OCI-LY7 (cell line): ENCODE measurements at regions not wholly inside any gene's neighbourhood (a gene's known extent, or its start where the extent isn't known, plus 50 kb on each side); places are given as distances from the start of the nearest gene placed in this dataset.

Source experiments
- BruUV-seq: library from RNA; stranded (reverse); fragments of 400-500 nt; replicated peaks from 2 replicates; lab custom pipeline; 2021; lab: Mats Ljungman, UMichigan
- CTCF ChIA-PET: fragments of 300-600 bp; sonication (Branson Sonifier 250); formaldehyde crosslinking; loops from one replicate; lab custom pipeline; 2022; ENCODE audit warnings: antibody characterized with exemption; ENCODE audit not compliant: unreplicated experiment; lab: Charles Lee
- POLR2A ChIA-PET: fragments of 300-600 bp; sonication (Branson Sonifier 250); formaldehyde crosslinking; loops from one replicate; lab custom pipeline; 2022; ENCODE audit warnings: antibody characterized with exemption; lab: Charles Lee
- DNase-seq: peaks from one replicate; pipeline ENCODE4 v3.0.0-alpha.2; 2015; ENCODE audit warnings: low spot score
- H2AFZ ChIP-seq: fragments of 200-600 bp; sonication (generic), shearing (Covaris generic); 2 replicates; pipeline ENCODE4 v1.6.1; 2014; ENCODE audit warnings: mild to moderate bottlenecking, antibody characterized with exemption, low read length, moderate library complexity
- H3K27ac ChIP-seq: fragments of 200-600 bp; sonication (generic); 2 replicates; pipeline ENCODE4 v1.5.1; 2014; ENCODE audit warnings: mixed run types, low read depth, mild to moderate bottlenecking, moderate library complexity, low read length, inconsistent platforms; ENCODE audit not compliant: poor library complexity, severe bottlenecking
- H3K36me3 ChIP-seq: fragments of 200-600 bp; sonication (generic); 2 replicates; pipeline ENCODE4 v1.6.1; 2014; ENCODE audit warnings: mild to moderate bottlenecking, antibody characterized with exemption, low read length, moderate library complexity, mixed read lengths; ENCODE audit not compliant: insufficient read depth
- H3K4me1 ChIP-seq: fragments of 200-600 bp; sonication (generic); 2 replicates; pipeline ENCODE4 v1.5.1; 2014; ENCODE audit warnings: mild to moderate bottlenecking, low read length; ENCODE audit not compliant: insufficient read depth, poor library complexity, severe bottlenecking
- H3K4me2 ChIP-seq: fragments of 200-600 bp; sonication (generic); 2 replicates; pipeline ENCODE4 v1.6.1; 2014; ENCODE audit warnings: mild to moderate bottlenecking, low read length
- H3K4me3 ChIP-seq: fragments of 200-600 bp; sonication (generic); 2 replicates; pipeline ENCODE4 v1.5.1; 2014; ENCODE audit warnings: mild to moderate bottlenecking, low read depth, low read length; ENCODE audit not compliant: poor library complexity, severe bottlenecking
- H3K79me2 ChIP-seq: fragments of 200-600 bp; sonication (generic); 2 replicates; pipeline ENCODE4 v1.6.1; 2016; ENCODE audit warnings: low read depth, mild to moderate bottlenecking, low read length, moderate library complexity, mixed read lengths; ENCODE audit not compliant: insufficient read depth
- H3K9me2 ChIP-seq: fragments of 200-600 bp; sonication (generic); 2 replicates; pipeline ENCODE4 v1.6.1; 2016; ENCODE audit warnings: mild to moderate bottlenecking, low read length, mixed read lengths; ENCODE audit not compliant: insufficient read depth
- H3K9me3 ChIP-seq: fragments of 200-600 bp; sonication (generic); 2 replicates; pipeline ENCODE4 v1.6.1; 2014; ENCODE audit warnings: mild to moderate bottlenecking, mixed run types, low read length, mixed read lengths
- H4K20me1 ChIP-seq: fragments of 200-600 bp; sonication (generic); 2 replicates; pipeline ENCODE4 v1.6.1; 2014; ENCODE audit warnings: mild to moderate bottlenecking, antibody characterized with exemption, low read length, moderate library complexity, mixed read lengths; ENCODE audit not compliant: insufficient read depth
- CTCF ChIP-seq: fragments of 200-600 bp; sonication (generic); conservative IDR thresholded peaks from 2 replicates; pipeline ENCODE4 v1.5.1; 2014; ENCODE audit warnings: mild to moderate bottlenecking, antibody characterized with exemption, low read length, moderate library complexity, mixed read lengths
- EZH2phosphoT487 ChIP-seq: fragments of 200-600 bp; sonication (generic); IDR thresholded peaks from 2 replicates; pipeline ENCODE4 v1.6.1; 2018; ENCODE audit warnings: low read depth, borderline replicate concordance, mild to moderate bottlenecking, mixed run types, antibody characterized with exemption, low read length, moderate library complexity, mixed read lengths
- intact Hi-C: fragments of 100-400 bp; cut with micrococcal nuclease; formaldehyde crosslinking; loops from one replicate; pipeline ENCODE4 v1.10.0; 2022; ENCODE audit not compliant: unreplicated experiment

GRCh38 chr1:232328486-232329102 lies 301.3 kb downstream of the SIPA1L2 start:
- CTCF ChIA-PET, result no interaction called here
- BruUV-seq, result no TSS peak
- no peaks in the 10 kb centered on the region for H3K4me1 ChIP-seq

DNA sequence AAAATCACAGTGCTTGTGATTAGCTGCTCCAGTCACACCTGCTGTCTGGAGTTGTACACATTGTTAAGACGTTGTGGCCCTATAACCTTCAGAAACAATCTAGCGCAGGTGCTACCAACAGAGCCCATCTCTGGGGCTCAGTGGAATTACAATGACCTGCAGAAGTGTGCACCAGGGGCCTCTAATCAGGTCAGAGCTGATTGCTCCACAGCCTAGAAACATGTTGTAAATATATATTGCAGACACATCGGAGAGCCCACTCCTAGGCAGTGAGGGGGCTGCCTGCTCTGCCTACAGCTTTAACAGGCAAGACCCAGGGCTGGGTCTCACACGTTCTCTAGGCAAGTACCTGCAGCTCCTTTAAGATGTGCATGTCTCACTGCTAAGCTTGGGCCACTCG lies 302.0 kb downstream of the SIPA1L2 start:
- ChIA-PET POLR2A (no interaction called here), CTCF (no interaction called here)
- H2AFZ ChIP-seq, result no peak overlapping the region
- H3K4me3 ChIP-seq, result no peak overlapping the region
- H3K79me2 ChIP-seq, result no peaks in the 10 kb centered on the region
- no peaks in the 10 kb centered on the region for H4K20me1 ChIP-seq
- H3K4me1 ChIP-seq, result no peaks in the 10 kb centered on the region
- no peaks in the 10 kb centered on the region for H3K9me3 ChIP-seq
- no peak overlapping the region for H3K27ac ChIP-seq
- intact Hi-C loops, result no loop called here
- no peak for DNase-seq
- no peak overlapping the region for H3K4me2 ChIP-seq
- no TSS peak for BruUV-seq
- TF ChIP-seq EZH2phosphoT487 (no peak), CTCF (no peak)
- H3K9me2 ChIP-seq, result no peaks in the 10 kb centered on the region; the same call in 1 of the 2 replicates
- H3K36me3 ChIP-seq, result no peaks in the 10 kb centered on the region

More at GRCh38 chr1:232328486-232329102, 301.3 kb downstream of the SIPA1L2 start:
- H2AFZ ChIP-seq, result no peak overlapping the region
- no peaks in the 10 kb centered on the region for H3K9me3 ChIP-seq
- H3K36me3 ChIP-seq, result no peaks in the 10 kb centered on the region
- no peaks in the 10 kb centered on the region for H3K79me2 ChIP-seq
- TF ChIP-seq EZH2phosphoT487 (no peak), CTCF (no peak)
- no peaks in the 10 kb centered on the region for H4K20me1 ChIP-seq
- POLR2A ChIA-PET, result no interaction called here
- no peaks in the 10 kb centered on the region; the same call in 1 of the 2 replicates for H3K9me2 ChIP-seq
- intact Hi-C loops, result no loop called here
- no peak overlapping the region for H3K4me2 ChIP-seq
- DNase-seq, result no peak
- H3K4me3 ChIP-seq, result no peak overlapping the region
- H3K27ac ChIP-seq, result no peak overlapping the region

DNA sequence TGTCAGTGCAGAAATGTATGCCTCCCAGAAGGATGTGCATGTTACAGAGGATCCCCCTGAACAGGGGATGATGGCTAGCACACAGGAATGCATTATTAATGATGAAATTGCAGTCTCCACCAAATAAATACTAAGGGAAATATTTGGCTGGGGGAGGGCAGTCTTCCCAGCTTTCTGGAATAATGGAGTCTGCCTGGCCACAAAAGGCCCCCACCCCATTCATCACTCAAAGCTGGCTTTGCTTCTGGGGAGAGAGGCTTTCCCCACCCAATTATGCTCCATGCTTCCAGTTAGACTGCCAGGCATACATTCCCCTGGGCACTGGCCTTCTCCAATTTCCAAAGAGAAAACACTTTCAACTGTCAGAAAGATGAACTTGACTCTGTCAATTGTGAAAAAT lies 302.7 kb downstream of the SIPA1L2 start:
- DNase-seq, result no peak
- Histone ChIP-seq H3K27ac (no peak overlapping the region), H4K20me1 (no peaks in the 10 kb centered on the region), H3K9me2 (no peaks in the 10 kb centered on the region; the same call in 1 of the 2 replicates), H3K36me3 (no peaks in the 10 kb centered on the region), H3K4me2 (no peak overlapping the region), H3K4me3 (no peak overlapping the region), H2AFZ (no peak overlapping the region), H3K4me1 (no peaks in the 10 kb centered on the region), H3K9me3 (no peaks in the 10 kb centered on the region), H3K79me2 (no peaks in the 10 kb centered on the region)
- no TSS peak for BruUV-seq
- POLR2A ChIA-PET, result no interaction called here
- intact Hi-C loops, result no loop called here
- CTCF ChIA-PET, result no interaction called here
- TF ChIP-seq EZH2phosphoT487 (no peak), CTCF (no peak)
